ENCODE measurements at regions not wholly inside any gene's neighbourhood (a gene's known extent, or its start where the extent isn't known, plus 50 kb on each side); places are given as distances from the start of the nearest gene placed in this dataset.

GRCh38 chr2:71783215-71783614, 329.9 kb downstream of the DYSF start:
- H2AFZ ChIP-seq (ENCODE audit: low read depth) = no peak overlapping the region
- H3K27me3 ChIP-seq (ENCODE audit: insufficient read depth, low read depth) = no peaks in the 10 kb centered on the region
- no peak for TF ChIP-seq CTCF (conservative IDR thresholded peaks at IDR 0.05; ENCODE audit: low read depth, low read length)
- no peak overlapping the region for H3K9ac ChIP-seq
- no peak overlapping the region for H3K27ac ChIP-seq
- no peak overlapping the region for H3K4me2 ChIP-seq
- no peaks in the 10 kb centered on the region for H3K36me3 ChIP-seq (ENCODE audit: insufficient read depth)
- no peak overlapping the region for H3K4me3 ChIP-seq (IDR thresholded peaks at IDR 0.05; ENCODE audit: insufficient read depth, low read depth, low read length)
- H4K20me1 ChIP-seq (ENCODE audit: insufficient read depth) = no peaks in the 10 kb centered on the region
- H3K4me1 ChIP-seq (ENCODE audit: low read depth, poor library complexity, severe bottlenecking) = no peaks in the 10 kb centered on the region
- H3K79me2 ChIP-seq (ENCODE audit: insufficient read depth, low read depth) = no peaks in the 10 kb centered on the region

GRCh38 chr2:71782323-71782722, 329.0 kb downstream of the DYSF start:
- no peak for TF ChIP-seq CTCF (conservative IDR thresholded peaks at IDR 0.05; ENCODE audit: low read depth, low read length)
- no peaks in the 10 kb centered on the region for H3K36me3 ChIP-seq (ENCODE audit: insufficient read depth)
- H2AFZ ChIP-seq (ENCODE audit: low read depth) = no peak overlapping the region
- H3K27ac ChIP-seq = no peak overlapping the region
- no peak overlapping the region for H3K4me2 ChIP-seq
- no peaks in the 10 kb centered on the region for H3K27me3 ChIP-seq (ENCODE audit: insufficient read depth, low read depth)
- no peak overlapping the region for H3K4me3 ChIP-seq (IDR thresholded peaks at IDR 0.05; ENCODE audit: insufficient read depth, low read depth, low read length)
- H3K9ac ChIP-seq = no peak overlapping the region
- H4K20me1 ChIP-seq (ENCODE audit: insufficient read depth) = no peaks in the 10 kb centered on the region
- H3K79me2 ChIP-seq (ENCODE audit: insufficient read depth, low read depth) = no peaks in the 10 kb centered on the region
- no peaks in the 10 kb centered on the region for H3K4me1 ChIP-seq (ENCODE audit: low read depth, poor library complexity, severe bottlenecking)

GRCh38 chr2:71781695-71782228, 328.4 kb downstream of the DYSF start:
- Histone ChIP-seq H3K4me3 (IDR thresholded peaks at IDR 0.05; ENCODE audit: insufficient read depth, low read depth, low read length) (no peak overlapping the region), H2AFZ (ENCODE audit: low read depth) (no peak overlapping the region), H3K27ac (no peak overlapping the region), H3K4me1 (ENCODE audit: low read depth, poor library complexity, severe bottlenecking) (no peaks in the 10 kb centered on the region), H3K79me2 (ENCODE audit: insufficient read depth, low read depth) (no peaks in the 10 kb centered on the region), H3K9ac (no peak overlapping the region), H3K36me3 (ENCODE audit: insufficient read depth) (no peaks in the 10 kb centered on the region), H4K20me1 (ENCODE audit: insufficient read depth) (no peaks in the 10 kb centered on the region), H3K4me2 (no peak overlapping the region), H3K27me3 (ENCODE audit: insufficient read depth, low read depth) (no peaks in the 10 kb centered on the region)
- TF ChIP-seq CTCF (conservative IDR thresholded peaks at IDR 0.05; ENCODE audit: low read depth, low read length) = no peak

GRCh38 chr2:71780162-71780561, 326.8 kb downstream of the DYSF start:
- no peak overlapping the region for H3K9ac ChIP-seq
- H3K27ac ChIP-seq = no peak overlapping the region
- no peak overlapping the region for H2AFZ ChIP-seq (ENCODE audit: low read depth)
- no peaks in the 10 kb centered on the region for H3K36me3 ChIP-seq (ENCODE audit: insufficient read depth)
- H3K4me3 ChIP-seq (IDR thresholded peaks at IDR 0.05; ENCODE audit: insufficient read depth, low read depth, low read length) = no peak overlapping the region
- no peaks in the 10 kb centered on the region for H3K27me3 ChIP-seq (ENCODE audit: insufficient read depth, low read depth)
- no peak for TF ChIP-seq CTCF (conservative IDR thresholded peaks at IDR 0.05; ENCODE audit: low read depth, low read length)
- H3K4me1 ChIP-seq (ENCODE audit: low read depth, poor library complexity, severe bottlenecking) = no peaks in the 10 kb centered on the region
- H4K20me1 ChIP-seq (ENCODE audit: insufficient read depth) = no peaks in the 10 kb centered on the region
- H3K4me2 ChIP-seq = no peak overlapping the region
- H3K79me2 ChIP-seq (ENCODE audit: insufficient read depth, low read depth) = no peaks in the 10 kb centered on the region
